ENCODE measurements at regions not wholly inside any gene's neighbourhood (a gene's known extent, or its start where the extent isn't known, plus 50 kb on each side); places are given as distances from the start of the nearest gene placed in this dataset.
A peak's percentile ranks its signal among the peaks of the same experiment; 100 is the strongest.

DNA sequence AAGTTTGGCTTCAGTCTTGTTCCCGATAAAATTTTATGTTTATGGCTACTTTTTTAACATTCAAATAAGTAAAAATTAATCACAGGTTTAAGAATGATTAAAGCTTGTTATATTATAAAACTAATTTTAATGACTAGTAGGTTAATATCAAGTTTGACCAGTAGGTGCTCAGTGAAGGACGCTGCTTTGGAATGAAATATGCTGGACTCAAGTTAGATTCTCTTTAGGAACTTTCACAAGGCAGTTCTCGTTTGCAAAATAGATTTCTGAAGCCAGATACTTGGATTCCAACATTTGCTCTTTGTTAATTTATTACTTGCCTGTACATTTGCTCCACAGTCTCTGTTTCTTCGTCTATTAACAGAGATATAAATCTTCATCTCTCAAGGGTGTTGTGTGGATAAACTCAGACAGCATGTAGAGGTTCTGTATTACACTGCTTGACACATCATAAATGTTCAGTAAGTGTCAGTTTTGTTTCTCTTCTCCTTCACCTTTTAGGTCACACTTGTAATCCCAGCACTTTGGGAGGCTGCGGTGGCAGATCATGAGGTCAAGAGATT lies 432.8 kb upstream of the CHRM3 start:
- H4K5ac ChIP-seq (ENCODE audit: insufficient read length, low read depth, low read length): no peak overlapping the region
- Mint-ChIP-seq H3K36me3 (ENCODE audit: insufficient read depth in 1 of 3, low read depth in 3 of 3) (no peaks in the 10 kb centered on the region; a peak in 1 of 7 replicates), H3K9me3 (no peaks in the 10 kb centered on the region), H3K27ac (no peak overlapping the region), H3K27me3 (ENCODE audit: low read depth) (no peaks in the 10 kb centered on the region), H3K4me1 (peaks cover 5 to 8% of the 10 kb centered on the region in 2 experiments; a peak in 2 of 4 replicates), H3K4me3 (no peak overlapping the region)
- no peak overlapping the region for H3T11ph ChIP-seq (ENCODE audit: low read length)
- H3K79me2 ChIP-seq (ENCODE audit: insufficient read depth, low read length): no peaks in the 10 kb centered on the region
- H4K8ac ChIP-seq (replicated peaks; ENCODE audit: insufficient read length, low read depth, low read length): no peak overlapping the region
- H3K4ac ChIP-seq (ENCODE audit: low read depth, low read length): no peak overlapping the region
- H2BK5ac ChIP-seq (ENCODE audit: insufficient read length, low read length): no peak overlapping the region
- no peak overlapping the region for H2BK12ac ChIP-seq (ENCODE audit: insufficient read length, low read depth, low read length)
- H3K27ac ChIP-seq (ENCODE audit: insufficient read length, low read depth, low read length): no peak overlapping the region
- TF ChIP-seq, protein P1, sequence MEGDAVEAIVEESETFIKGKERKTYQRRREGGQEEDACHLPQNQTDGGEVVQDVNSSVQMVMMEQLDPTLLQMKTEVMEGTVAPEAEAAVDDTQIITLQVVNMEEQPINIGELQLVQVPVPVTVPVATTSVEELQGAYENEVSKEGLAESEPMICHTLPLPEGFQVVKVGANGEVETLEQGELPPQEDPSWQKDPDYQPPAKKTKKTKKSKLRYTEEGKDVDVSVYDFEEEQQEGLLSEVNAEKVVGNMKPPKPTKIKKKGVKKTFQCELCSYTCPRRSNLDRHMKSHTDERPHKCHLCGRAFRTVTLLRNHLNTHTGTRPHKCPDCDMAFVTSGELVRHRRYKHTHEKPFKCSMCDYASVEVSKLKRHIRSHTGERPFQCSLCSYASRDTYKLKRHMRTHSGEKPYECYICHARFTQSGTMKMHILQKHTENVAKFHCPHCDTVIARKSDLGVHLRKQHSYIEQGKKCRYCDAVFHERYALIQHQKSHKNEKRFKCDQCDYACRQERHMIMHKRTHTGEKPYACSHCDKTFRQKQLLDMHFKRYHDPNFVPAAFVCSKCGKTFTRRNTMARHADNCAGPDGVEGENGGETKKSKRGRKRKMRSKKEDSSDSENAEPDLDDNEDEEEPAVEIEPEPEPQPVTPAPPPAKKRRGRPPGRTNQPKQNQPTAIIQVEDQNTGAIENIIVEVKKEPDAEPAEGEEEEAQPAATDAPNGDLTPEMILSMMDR (conservative IDR thresholded peaks at IDR 0.05): peak; percentile 44
- no peaks in the 10 kb centered on the region for H3K4me1 ChIP-seq (ENCODE audit: insufficient read depth, low read length)
- H3K9ac ChIP-seq (ENCODE audit: extremely low read depth, insufficient read length, low read length): no peak overlapping the region
- H3K9me3 ChIP-seq (ENCODE audit: control insufficient read depth, low read depth, low read length): no peaks in the 10 kb centered on the region
- no peak overlapping the region for H3K14ac ChIP-seq (ENCODE audit: insufficient read depth, low read length)
- H2AK5ac ChIP-seq (ENCODE audit: insufficient read length, low read length): no peak overlapping the region
- H3K23me2 ChIP-seq (ENCODE audit: insufficient read length, low read depth, low read length, poor library complexity, severe bottlenecking): no peaks in the 10 kb centered on the region
- no peak overlapping the region for H3K18ac ChIP-seq (ENCODE audit: insufficient read length, low read depth, low read length)
- no peak overlapping the region for H3K56ac ChIP-seq (ENCODE audit: insufficient read length, low read depth, low read length)
- no peak overlapping the region for H3K23ac ChIP-seq (ENCODE audit: insufficient read length, low read depth, low read length)
- no CpG with 5 or more reads among the region's 5 CpGs for WGBS (ENCODE audit: extremely low coverage, insufficient read length, low lambda C conversion rate)
- no peak for DNase-seq
- no peaks in the 10 kb centered on the region for H4K20me1 ChIP-seq (ENCODE audit: control insufficient read depth, insufficient read depth, insufficient read length)
- H2BK20ac ChIP-seq (ENCODE audit: low read depth, low read length, poor library complexity, severe bottlenecking): no peak overlapping the region
- H2BK15ac ChIP-seq (ENCODE audit: low read depth, low read length): no peak overlapping the region
- H3K79me1 ChIP-seq (ENCODE audit: insufficient read depth, low read depth, low read length, poor library complexity, severe bottlenecking): no peaks in the 10 kb centered on the region
- H4K91ac ChIP-seq (ENCODE audit: insufficient read length, low read depth, low read length): no peak overlapping the region
- H3K4me2 ChIP-seq (ENCODE audit: insufficient read depth, insufficient read length, low read length): no peak overlapping the region
- no peak overlapping the region for H2BK120ac ChIP-seq (ENCODE audit: low read depth, low read length, poor library complexity, severe bottlenecking)
- H2AFZ ChIP-seq (ENCODE audit: low read length): no peak overlapping the region
- H3K27me3 ChIP-seq (ENCODE audit: insufficient read depth, low read length): no peaks in the 10 kb centered on the region
